Mesodermal cell (in vitro differentiated cells): ENCODE measurements at regions not wholly inside any gene's neighbourhood (a gene's known extent, or its start where the extent isn't known, plus 50 kb on each side); places are given as distances from the start of the nearest gene placed in this dataset.

Source experiments
- H3K27ac ChIP-seq: 2 replicates; pipeline ENCODE4 v1.7.0; 2013; ENCODE audit warnings: mild to moderate bottlenecking, low read depth, low read length, moderate library complexity; ENCODE audit not compliant: severe bottlenecking
- H3K36me3 ChIP-seq: 2 replicates; pipeline ENCODE4 v1.7.1; 2013; ENCODE audit warnings: mild to moderate bottlenecking, low read length, moderate library complexity; ENCODE audit not compliant: control insufficient read depth, insufficient read depth
- H3K4me1 ChIP-seq: one replicate; pipeline ENCODE4 v1.7.1; 2013; ENCODE audit warnings: mild to moderate bottlenecking, low read length; ENCODE audit not compliant: insufficient read depth, control insufficient read depth, poor library complexity, severe bottlenecking
- H3K4me3 ChIP-seq: 2 replicates; pipeline ENCODE4 v1.7.0; 2013; ENCODE audit warnings: low read length, control low read depth, mild to moderate bottlenecking; ENCODE audit not compliant: insufficient read depth, poor library complexity, severe bottlenecking; ENCODE audit errors: extremely low read depth
- H3K9me3 ChIP-seq: 2 replicates; pipeline ENCODE4 v1.7.1; 2013; ENCODE audit warnings: mild to moderate bottlenecking, low read length, moderate library complexity; ENCODE audit not compliant: control insufficient read depth
- WGBS, 2 experiments: methylation state at CpG; one replicate each; pipeline ENCODE4 v1.1.5; 2013; ENCODE audit warnings: missing lambda C conversion rate in 2 of 2; ENCODE audit not compliant: insufficient coverage in 2 of 2; 5-methylcytosine and 5-hydroxymethylcytosine counted together

DNA sequence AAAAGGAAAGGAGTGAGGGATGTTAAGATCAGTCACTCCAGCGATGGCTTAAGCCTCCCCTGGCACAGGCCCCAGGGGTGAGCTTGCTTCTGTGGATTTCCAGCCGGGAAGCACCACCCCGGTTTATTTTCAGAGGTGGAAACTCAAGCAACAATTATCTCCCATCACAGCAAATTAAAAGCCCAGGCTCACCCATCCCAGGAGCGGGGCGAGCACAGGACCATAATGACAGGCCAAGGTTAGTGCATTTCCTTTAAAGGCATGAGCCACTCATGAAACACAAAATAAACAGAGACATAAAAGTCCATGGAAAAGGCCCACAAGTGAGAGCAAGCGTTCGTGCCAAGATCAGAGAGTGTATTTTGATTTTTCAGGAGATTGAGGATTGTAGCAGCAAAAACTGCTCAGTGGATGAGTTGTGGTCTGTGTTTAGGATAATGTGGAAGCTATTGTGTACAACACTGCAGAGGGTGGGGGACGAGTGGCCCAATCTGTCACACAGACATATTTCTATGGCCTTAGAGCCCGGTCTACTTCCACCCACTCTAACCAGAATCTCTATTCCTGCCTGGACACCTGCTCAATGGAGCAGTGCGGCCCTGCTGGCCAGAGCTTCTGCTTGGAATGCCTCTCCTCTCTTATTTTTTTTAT lies 111.4 kb upstream of the CDC42EP3 start:
- H3K27ac ChIP-seq = no peak overlapping the region
- no peaks in the 10 kb centered on the region for H3K36me3 ChIP-seq
- 90 to 95% methylated on average over 4 to 6 of the region's 10 CpGs for WGBS, 2 experiments
- H3K9me3 ChIP-seq = peaks cover 8% of the 10 kb centered on the region
- peaks cover 34% of the 10 kb centered on the region for H3K4me1 ChIP-seq
- H3K4me3 ChIP-seq = no peak overlapping the region

DNA sequence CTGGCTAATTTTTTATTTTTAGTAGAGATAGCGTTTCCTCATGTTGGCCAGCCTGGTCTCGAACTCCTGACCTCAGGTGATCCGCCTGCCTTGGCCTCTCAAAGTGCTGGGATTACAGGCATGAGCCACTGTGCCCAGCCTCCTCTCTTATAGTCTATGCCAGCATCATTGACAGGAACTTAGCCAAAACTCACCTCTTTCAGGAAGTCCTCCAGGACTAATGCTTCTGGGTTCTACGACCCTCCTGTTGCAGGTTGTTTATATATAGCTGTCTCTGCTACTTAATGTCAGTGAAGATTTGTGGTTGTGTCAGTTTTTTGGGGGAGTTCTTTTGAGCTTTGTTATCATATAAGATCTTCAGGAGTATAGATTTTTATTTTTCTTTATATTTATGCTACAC lies 112.1 kb upstream of the CDC42EP3 start:
- H3K4me1 ChIP-seq = peaks cover 27% of the 10 kb centered on the region
- no peak overlapping the region for H3K4me3 ChIP-seq
- WGBS, 2 experiments = 92 to 94% methylated on average over 3 of the region's 4 CpGs
- no peaks in the 10 kb centered on the region for H3K36me3 ChIP-seq
- no peak overlapping the region for H3K27ac ChIP-seq
- H3K9me3 ChIP-seq = peaks cover 13% of the 10 kb centered on the region

DNA sequence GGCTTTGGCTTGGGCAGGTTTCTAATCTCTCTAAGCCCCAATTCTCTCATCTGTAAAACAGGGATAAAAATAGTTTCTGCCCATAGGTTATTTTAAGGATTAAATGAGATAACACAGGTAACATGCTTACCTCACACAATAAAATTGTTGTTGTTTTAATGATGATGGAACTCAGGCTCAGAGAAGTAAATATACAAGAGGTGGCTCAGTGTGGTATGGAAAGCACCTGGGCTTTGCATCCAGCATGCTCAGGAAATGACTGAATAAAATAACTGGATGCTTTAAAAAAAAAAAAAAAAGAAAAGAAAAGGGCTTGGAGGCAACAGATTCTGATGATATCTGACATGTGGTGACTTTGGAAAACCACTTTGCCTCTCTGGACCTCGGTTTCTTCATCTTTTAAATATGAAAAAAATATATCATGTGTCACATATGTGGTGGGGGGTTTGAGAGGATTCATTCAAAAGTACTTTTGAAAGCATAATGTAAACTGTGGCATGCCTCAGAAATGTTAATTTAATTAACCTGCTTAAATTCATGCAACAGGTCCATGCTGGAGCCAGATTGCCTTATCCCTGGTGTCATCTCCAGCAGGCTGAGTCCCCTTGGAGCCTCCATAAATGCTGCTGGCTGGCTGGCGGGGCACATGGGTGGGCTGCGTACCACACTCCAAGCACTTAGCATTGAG lies 112.8 kb upstream of the CDC42EP3 start:
- Histone ChIP-seq H3K9me3 (peaks cover 19% of the 10 kb centered on the region), H3K4me3 (no peak overlapping the region), H3K27ac (no peak overlapping the region), H3K36me3 (no peaks in the 10 kb centered on the region), H3K4me1 (peaks cover 21% of the 10 kb centered on the region)
- WGBS, 2 experiments = 88 to 100% methylated on average over 1 of the region's 3 CpGs

DNA sequence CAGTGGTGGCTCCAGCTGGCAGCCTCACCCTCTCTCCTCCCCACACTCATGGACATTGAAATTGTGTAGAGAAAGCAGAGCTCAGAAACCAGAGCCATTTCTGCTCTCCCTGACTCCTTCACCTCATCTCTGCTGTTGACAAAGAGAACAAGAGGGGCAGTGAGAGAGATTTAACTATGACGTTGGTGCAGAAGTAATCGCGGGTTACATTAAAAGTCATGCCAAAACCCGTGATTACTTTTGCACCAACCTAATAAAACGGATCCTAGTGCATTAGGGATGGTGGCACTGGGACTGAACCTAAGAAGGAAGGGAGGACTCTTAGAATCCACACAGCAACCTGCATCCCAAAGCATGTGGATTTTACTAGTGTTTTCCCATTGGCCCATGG lies 113.3 kb upstream of the CDC42EP3 start:
- peaks cover 15% of the 10 kb centered on the region for H3K4me1 ChIP-seq
- H3K27ac ChIP-seq = no peak overlapping the region
- H3K9me3 ChIP-seq = peaks cover 19% of the 10 kb centered on the region
- no peak overlapping the region for H3K4me3 ChIP-seq
- no peaks in the 10 kb centered on the region for H3K36me3 ChIP-seq
- WGBS, 2 experiments = 84 to 96% methylated on average over 3 to 4 of the region's 5 CpGs

DNA sequence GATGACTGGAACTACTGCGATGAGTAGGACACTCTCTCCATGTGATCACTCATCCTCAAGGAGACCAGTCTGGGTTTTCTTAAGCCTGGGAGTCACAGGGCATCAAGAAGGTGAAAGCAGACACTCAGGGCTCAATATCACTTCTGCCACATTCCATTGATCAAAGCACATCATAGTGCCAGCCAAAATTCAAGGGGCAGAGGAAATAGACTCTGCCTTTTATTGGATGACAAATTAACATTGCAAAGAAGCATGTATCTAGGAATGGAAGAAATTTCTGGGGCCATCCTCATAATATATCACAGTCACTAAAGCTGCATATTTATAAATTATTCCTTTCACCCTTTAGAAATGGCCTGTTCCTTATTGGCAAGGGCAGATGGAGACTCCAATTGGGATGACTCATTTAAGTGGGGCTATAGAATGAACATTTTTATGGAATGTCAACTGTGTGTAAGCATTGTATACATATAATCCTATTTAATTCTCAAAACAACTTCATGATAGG lies 114.8 kb upstream of the CDC42EP3 start:
- H3K36me3 ChIP-seq = no peaks in the 10 kb centered on the region
- H3K4me3 ChIP-seq = no peak overlapping the region
- peaks cover 2% of the 10 kb centered on the region for H3K4me1 ChIP-seq
- WGBS, 2 experiments = 100% methylated on average over 1 of the region's 1 CpG; no CpG with 5 or more reads in 1 of the 2 experiments
- H3K27ac ChIP-seq = no peak overlapping the region
- peaks cover 19% of the 10 kb centered on the region for H3K9me3 ChIP-seq

DNA sequence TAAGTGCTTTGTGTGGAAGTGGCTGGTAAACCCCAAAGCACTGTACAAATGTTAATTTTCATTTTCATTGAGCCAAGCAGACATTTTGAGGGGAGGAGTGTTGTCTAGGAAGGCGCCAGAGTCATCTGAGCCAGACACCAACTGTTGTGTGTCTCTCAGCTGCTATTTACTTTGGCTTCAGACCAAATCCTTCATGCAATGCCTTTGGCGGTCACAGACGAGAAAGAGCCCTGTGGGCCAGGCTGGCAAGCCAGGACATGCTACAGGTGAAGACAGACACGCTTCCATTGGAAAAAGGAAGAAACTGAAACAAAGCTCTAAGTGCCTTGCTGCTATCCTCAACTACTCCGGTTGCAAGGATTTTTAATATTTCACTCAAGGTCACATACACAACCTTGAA lies 115.4 kb upstream of the CDC42EP3 start:
- 98 to 100% methylated on average over 4 to 5 of the region's 5 CpGs for WGBS, 2 experiments
- H3K4me3 ChIP-seq = no peak overlapping the region
- H3K36me3 ChIP-seq = no peaks in the 10 kb centered on the region
- H3K27ac ChIP-seq = no peak overlapping the region
- no peaks in the 10 kb centered on the region for H3K4me1 ChIP-seq
- H3K9me3 ChIP-seq = peaks cover 19% of the 10 kb centered on the region

DNA sequence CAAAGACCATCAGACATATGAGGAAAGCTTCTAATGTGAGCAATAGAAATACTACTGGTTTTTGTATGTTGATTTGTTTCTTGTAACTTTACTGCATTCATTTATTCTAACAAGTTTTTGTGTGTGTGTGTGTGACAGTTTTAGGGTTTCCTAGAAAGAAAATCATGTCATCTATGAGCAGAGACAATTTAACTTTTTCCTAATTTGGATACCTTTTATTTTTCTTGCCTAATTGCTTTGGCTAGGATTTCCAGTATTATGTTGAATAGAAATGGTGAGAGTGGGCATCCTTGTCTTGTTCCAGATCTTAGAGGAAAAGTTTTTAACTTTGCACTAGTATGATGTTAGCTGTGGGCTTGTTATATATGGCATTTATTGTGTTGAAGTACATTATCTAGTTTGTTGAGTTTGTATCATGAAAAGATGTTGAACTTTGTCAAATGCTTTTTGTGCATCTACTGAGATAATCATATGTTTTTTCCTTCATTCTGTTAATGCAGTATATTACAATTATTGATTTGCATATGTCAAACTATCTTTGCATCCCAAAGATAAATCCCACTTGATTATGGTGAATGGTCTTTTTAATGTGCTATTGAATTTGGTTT lies 117.3 kb upstream of the CDC42EP3 start:
- H3K4me3 ChIP-seq = no peak overlapping the region
- no peaks in the 10 kb centered on the region for H3K36me3 ChIP-seq
- peaks cover 19% of the 10 kb centered on the region for H3K9me3 ChIP-seq
- H3K4me1 ChIP-seq = no peaks in the 10 kb centered on the region
- H3K27ac ChIP-seq = no peak overlapping the region

DNA sequence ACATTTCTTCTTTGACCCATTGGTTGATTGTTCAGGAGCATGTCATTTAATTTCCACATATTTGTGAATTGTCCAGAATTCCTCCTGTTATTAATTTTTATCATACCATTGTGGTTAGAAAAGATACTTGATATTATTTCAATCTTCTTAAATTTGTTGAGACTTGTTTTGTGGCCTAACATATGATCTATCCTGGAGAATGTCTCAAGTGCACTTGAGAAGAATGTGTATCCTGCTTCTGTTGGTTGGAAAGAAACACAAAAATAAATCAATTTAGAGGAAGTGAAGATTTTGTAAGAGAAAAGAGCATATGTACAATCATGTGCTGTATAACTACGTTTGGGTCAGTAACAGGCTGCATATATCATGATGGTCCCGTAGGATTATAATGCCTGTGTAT lies 118.6 kb upstream of the CDC42EP3 start:
- Histone ChIP-seq H3K27ac (no peak overlapping the region), H3K4me3 (no peak overlapping the region), H3K9me3 (peaks cover 19% of the 10 kb centered on the region), H3K36me3 (no peaks in the 10 kb centered on the region), H3K4me1 (no peaks in the 10 kb centered on the region)
- no CpG with 5 or more reads among the region's 2 CpGs for WGBS, 2 experiments

DNA sequence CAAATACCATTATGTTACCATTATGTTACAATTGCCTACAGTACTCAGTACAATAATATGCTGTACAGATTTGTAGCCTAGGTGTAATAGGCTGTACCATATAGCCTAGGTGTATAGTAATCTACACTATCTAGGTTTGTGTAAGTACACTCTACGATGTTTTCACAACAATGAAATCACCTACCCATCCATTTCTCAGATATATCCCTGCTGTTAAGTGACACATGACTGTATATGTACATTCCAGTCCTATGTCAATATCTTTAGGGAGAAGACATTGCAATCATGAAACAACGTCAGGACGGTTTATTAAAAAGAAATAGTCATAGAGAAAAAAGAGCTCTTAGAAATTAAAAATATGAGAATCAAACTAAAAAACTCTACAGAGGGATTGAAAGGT lies 119.0 kb upstream of the CDC42EP3 start:
- H3K36me3 ChIP-seq = no peaks in the 10 kb centered on the region
- no peak overlapping the region for H3K4me3 ChIP-seq
- H3K9me3 ChIP-seq = peaks cover 19% of the 10 kb centered on the region
- no CpG with 5 or more reads among the region's 3 CpGs for WGBS, 2 experiments
- H3K4me1 ChIP-seq = no peaks in the 10 kb centered on the region
- no peak overlapping the region for H3K27ac ChIP-seq

DNA sequence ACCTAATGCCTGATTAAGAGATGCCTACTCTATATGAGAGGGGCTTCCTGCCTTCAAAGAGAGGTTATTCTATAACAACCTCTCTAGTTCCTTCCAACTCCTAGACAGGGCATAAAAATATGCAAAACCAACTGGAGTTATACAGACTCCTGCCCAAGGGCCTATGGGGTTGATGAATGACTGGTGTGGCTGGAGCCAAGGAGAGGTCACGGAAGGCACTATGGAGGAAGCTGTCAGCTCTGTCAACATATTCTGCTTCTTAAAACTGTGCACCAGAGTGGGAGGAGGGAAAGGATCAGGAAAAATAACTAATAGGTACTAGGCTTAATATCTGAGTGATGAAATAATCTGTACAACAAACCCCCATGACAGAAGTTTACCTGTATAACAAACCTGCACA lies 120.9 kb upstream of the CDC42EP3 start:
- peaks cover 14% of the 10 kb centered on the region for H3K4me1 ChIP-seq
- no peak overlapping the region for H3K27ac ChIP-seq
- WGBS, 2 experiments = no CpG with 5 or more reads among the region's 1 CpG
- no peaks in the 10 kb centered on the region for H3K36me3 ChIP-seq
- H3K4me3 ChIP-seq = no peak overlapping the region
- peaks cover 14% of the 10 kb centered on the region for H3K9me3 ChIP-seq

DNA sequence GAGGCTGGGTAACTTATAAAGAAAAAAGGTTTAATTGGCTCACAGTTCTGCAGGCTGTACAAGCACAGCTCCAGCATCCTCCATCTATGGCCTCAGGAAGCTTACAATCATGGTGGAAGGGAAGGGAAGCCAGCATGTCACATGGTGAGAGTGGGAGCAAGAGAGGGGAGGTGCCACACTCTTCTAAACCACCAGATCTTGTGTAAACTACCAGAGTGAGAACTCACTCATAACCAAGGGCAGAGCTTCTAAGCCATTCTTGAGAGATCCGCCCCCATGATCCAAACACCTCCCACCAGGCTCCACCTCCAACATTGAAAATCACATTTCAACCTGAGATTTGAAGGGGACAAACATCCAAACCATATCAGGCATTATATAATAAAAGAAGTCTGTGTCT lies 121.6 kb upstream of the CDC42EP3 start:
- Histone ChIP-seq H3K27ac (no peak overlapping the region), H3K9me3 (peaks cover 10% of the 10 kb centered on the region), H3K4me1 (peaks cover 14% of the 10 kb centered on the region), H3K4me3 (no peak overlapping the region), H3K36me3 (no peaks in the 10 kb centered on the region)
- WGBS, 2 experiments = 86% methylated on average over 1 of the region's 1 CpG; no CpG with 5 or more reads in 1 of the 2 experiments
